ENCODE measurements at regions not wholly inside any gene's neighbourhood (a gene's known extent, or its start where the extent isn't known, plus 50 kb on each side); places are given as distances from the start of the nearest gene placed in this dataset.
A peak's percentile ranks its signal among the peaks of the same experiment; 100 is the strongest.

GRCh38 chr1:93013145-93014065 lies 52.1 kb upstream of the DIPK1A start:
- Histone ChIP-seq H3K36me3 (no peaks in the 10 kb centered on the region), H3K27me3 (no peaks in the 10 kb centered on the region), H3K4me1 (no peaks in the 10 kb centered on the region), H3K4me3 (ENCODE audit: low read depth, low read length) (no peak overlapping the region), H3K9me3 (no peaks in the 10 kb centered on the region)
- TF ChIP-seq, protein P1, sequence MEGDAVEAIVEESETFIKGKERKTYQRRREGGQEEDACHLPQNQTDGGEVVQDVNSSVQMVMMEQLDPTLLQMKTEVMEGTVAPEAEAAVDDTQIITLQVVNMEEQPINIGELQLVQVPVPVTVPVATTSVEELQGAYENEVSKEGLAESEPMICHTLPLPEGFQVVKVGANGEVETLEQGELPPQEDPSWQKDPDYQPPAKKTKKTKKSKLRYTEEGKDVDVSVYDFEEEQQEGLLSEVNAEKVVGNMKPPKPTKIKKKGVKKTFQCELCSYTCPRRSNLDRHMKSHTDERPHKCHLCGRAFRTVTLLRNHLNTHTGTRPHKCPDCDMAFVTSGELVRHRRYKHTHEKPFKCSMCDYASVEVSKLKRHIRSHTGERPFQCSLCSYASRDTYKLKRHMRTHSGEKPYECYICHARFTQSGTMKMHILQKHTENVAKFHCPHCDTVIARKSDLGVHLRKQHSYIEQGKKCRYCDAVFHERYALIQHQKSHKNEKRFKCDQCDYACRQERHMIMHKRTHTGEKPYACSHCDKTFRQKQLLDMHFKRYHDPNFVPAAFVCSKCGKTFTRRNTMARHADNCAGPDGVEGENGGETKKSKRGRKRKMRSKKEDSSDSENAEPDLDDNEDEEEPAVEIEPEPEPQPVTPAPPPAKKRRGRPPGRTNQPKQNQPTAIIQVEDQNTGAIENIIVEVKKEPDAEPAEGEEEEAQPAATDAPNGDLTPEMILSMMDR (IDR thresholded peaks at IDR 0.05; ENCODE audit: low read depth, low read length): no peak
- no peak for DNase-seq

DNA sequence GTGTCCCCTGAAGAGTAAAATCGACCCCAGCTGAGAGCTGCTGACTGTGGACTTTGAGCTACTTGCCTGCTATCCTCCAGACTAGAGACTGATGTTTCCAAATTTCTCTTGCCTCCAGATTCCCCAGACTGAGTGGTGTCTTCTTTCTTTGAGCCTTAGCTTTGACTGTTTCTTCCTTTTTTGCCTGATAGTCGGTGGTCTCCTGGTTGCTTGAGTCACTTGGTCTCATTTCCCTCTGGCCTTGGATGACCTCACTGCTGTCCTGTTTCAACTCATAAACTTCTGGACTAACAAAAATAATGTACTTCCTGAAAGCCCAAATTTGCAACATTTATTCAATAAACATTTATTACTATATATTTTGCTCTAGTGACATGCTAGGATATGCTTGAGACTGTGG lies 52.9 kb upstream of the DIPK1A start:
- TF ChIP-seq, protein P1 (IDR thresholded peaks at IDR 0.05; ENCODE audit: low read depth, low read length): no peak
- Histone ChIP-seq H3K4me1 (no peaks in the 10 kb centered on the region), H3K36me3 (no peaks in the 10 kb centered on the region), H3K9me3 (no peaks in the 10 kb centered on the region), H3K27me3 (no peaks in the 10 kb centered on the region), H3K4me3 (ENCODE audit: low read depth, low read length) (no peak overlapping the region)
- DNase-seq: no peak

DNA sequence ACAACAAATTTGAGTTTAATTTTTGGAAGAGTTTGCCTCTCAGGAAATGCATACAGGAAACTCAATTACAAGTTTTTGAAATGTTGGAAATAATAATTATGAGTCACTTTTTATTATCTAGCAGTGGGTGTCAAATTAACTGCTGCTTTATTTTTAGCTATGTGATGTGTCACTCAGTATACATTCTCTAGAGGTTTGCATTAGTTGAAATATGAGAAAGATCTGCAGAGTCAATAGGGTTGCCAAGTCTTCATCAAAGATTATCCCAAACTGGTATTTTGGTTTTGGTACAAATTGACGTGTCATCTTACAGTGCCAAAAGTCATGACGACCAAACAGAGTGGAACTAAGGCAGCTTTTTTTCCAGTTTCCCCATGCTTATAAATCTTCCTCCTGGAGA lies 54.3 kb upstream of the DIPK1A start:
- H3K36me3 ChIP-seq: no peaks in the 10 kb centered on the region
- no peaks in the 10 kb centered on the region for H3K4me1 ChIP-seq
- H3K9me3 ChIP-seq: no peaks in the 10 kb centered on the region
- TF ChIP-seq, protein P1 (IDR thresholded peaks at IDR 0.05; ENCODE audit: low read depth, low read length): no peak
- H3K4me3 ChIP-seq (ENCODE audit: low read depth, low read length): no peak overlapping the region
- no peak for DNase-seq
- no peaks in the 10 kb centered on the region for H3K27me3 ChIP-seq

- TF ChIP-seq, protein P1 (IDR thresholded peaks at IDR 0.05; ENCODE audit: low read depth, low read length): no peak
- no peak for DNase-seq
- Histone ChIP-seq H3K36me3 (no peaks in the 10 kb centered on the region), H3K9me3 (no peaks in the 10 kb centered on the region), H3K4me1 (no peaks in the 10 kb centered on the region), H3K4me3 (ENCODE audit: low read depth, low read length) (no peak overlapping the region), H3K27me3 (no peaks in the 10 kb centered on the region)
These were observed 54.9 kb upstream of the DIPK1A start for GRCh38 chr1:93016171-93016570.

DNA sequence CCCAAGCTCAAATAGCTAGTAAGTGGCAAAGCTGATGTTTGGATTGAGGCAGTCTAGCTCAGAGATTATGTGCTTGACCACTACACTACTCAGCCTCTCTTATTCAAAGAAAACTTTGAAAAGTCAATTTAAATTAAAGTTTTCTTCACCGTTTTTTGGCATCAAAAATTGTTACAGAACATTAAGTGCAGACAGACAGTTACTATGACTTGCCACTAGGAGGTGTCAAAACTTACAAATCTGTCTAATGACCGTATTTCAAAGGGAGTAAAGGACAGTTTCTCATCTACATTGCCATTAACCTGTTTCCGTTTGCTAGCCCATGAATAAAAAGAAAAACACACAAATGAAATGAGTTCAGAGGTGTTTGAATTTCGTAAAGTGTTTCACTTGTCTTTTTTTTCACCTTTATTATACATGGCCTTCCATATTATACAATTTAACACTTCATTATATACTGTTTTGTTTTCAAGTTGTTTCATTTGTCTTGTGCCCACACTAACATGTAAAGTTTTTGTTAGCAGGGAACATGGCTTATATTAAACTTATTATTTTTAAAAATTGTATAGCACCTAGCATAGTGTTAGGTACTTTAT lies 57.4 kb upstream of the MTF2 start:
- no peak for DNase-seq
- no peaks in the 10 kb centered on the region for H3K9me3 ChIP-seq
- TF ChIP-seq, protein P1 (IDR thresholded peaks at IDR 0.05; ENCODE audit: low read depth, low read length): peak; percentile 59
- H3K36me3 ChIP-seq: no peaks in the 10 kb centered on the region
- no peaks in the 10 kb centered on the region for H3K4me1 ChIP-seq
- H3K27me3 ChIP-seq: no peaks in the 10 kb centered on the region
- no peak overlapping the region for H3K4me3 ChIP-seq (ENCODE audit: low read depth, low read length)

DNA sequence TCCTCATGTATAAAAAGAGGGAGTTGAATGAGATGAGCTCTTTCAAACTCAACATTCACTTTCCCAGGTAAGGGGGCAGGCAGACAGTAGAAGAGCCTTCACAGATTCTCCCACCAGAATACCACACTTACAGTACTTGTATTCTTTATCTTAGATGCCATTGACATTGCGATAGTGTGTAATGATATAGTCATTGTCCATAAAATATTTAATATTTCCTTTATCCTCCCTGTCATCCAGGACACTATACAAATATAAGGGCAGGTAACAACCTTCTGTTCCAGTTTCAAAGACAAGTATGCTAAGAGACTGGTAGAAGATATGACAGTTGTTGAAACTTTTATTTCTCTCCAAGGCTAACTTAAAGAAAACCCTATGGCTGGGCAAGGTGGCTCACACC lies 56.5 kb upstream of the MTF2 start:
- Histone ChIP-seq H3K4me1 (no peaks in the 10 kb centered on the region), H3K9me3 (no peaks in the 10 kb centered on the region), H3K27me3 (no peaks in the 10 kb centered on the region), H3K4me3 (ENCODE audit: low read depth, low read length) (no peak overlapping the region), H3K36me3 (no peaks in the 10 kb centered on the region)
- no peak for DNase-seq
- TF ChIP-seq, protein P1 (IDR thresholded peaks at IDR 0.05; ENCODE audit: low read depth, low read length): no peak

All from BE2C (cell line).